Breast epithelium (tissue), 4 donors: ENCODE measurements at regions not wholly inside any gene's neighbourhood (a gene's known extent, or its start where the extent isn't known, plus 50 kb on each side); places are given as distances from the start of the nearest gene placed in this dataset.

Source experiments
- DNase-seq, 2 donors: peaks; one replicate each; pipeline ENCODE4 v3.0.0-alpha.2; 2019; ENCODE audit warnings: low spot score in 2 of 2
- H3K27ac ChIP-seq, 2 donors: fragments of 200-600 bp; sonication (generic) in 1 of 2; one replicate each; pipeline ENCODE4 v1.5.1; 2016 to 2019; ENCODE audit warnings: mild to moderate bottlenecking in 1 of 2
- H3K27me3 ChIP-seq, 2 donors: fragments of 200-600 bp; sonication (generic) in 1 of 2; one replicate each; pipeline versions ENCODE4 v1.5.1 to v1.6.0; 2017 to 2019; ENCODE audit warnings: control low read depth in 1 of 2, mild to moderate bottlenecking in 1 of 2
- H3K36me3 ChIP-seq: fragments of 200-600 bp; one replicate; pipeline ENCODE4 v1.5.1; 2019
- H3K4me1 ChIP-seq, 2 donors: fragments of 200-600 bp; sonication (generic); one replicate each; pipeline ENCODE4 v1.5.1; 2016 to 2019; ENCODE audit warnings: control low read depth in 1 of 2
- H3K4me3 ChIP-seq, 3 donors: fragments of 200-600 bp; sonication (generic); 1 replicate in 2 of 3; 2 replicates in 1 of 3; pipeline ENCODE4 v1.5.1; 2016 to 2019; ENCODE audit warnings: mild to moderate bottlenecking in 3 of 3, moderate library complexity in 2 of 3
- H3K9me3 ChIP-seq, 2 donors: fragments of 200-600 bp; sonication (generic) in 1 of 2; one replicate each; pipeline ENCODE4 v1.5.1; 2016 to 2019; ENCODE audit warnings: control low read depth in 1 of 2
- POLR2A ChIP-seq: fragments of 450-650 bp; IDR thresholded peaks from one replicate; pipeline ENCODE4 v1.6.1; 2016; ENCODE audit warnings: antibody characterized with exemption, mild to moderate bottlenecking, moderate library complexity
- POLR2AphosphoS5 ChIP-seq, 3 donors: sonication (generic); formaldehyde crosslinking; IDR thresholded peaks; one replicate each; pipeline ENCODE4 v1.6.1; 2017; ENCODE audit warnings: antibody characterized with exemption in 3 of 3
- intact Hi-C: fragments of 100-400 bp; cut with DNase I; formaldehyde crosslinking; loops from one replicate; pipeline ENCODE4 v1.15.1; 2023; ENCODE audit warnings: low total_unique reads
- TF ChIP-seq, protein P1 (sequence below), 3 donors: fragments of 450-650 bp; IDR thresholded peaks; one replicate each; pipeline ENCODE4 v1.5.1; 2016 to 2017; ENCODE audit warnings: antibody characterized with exemption in 3 of 3, mild to moderate bottlenecking in 3 of 3, moderate library complexity in 3 of 3

DNA sequence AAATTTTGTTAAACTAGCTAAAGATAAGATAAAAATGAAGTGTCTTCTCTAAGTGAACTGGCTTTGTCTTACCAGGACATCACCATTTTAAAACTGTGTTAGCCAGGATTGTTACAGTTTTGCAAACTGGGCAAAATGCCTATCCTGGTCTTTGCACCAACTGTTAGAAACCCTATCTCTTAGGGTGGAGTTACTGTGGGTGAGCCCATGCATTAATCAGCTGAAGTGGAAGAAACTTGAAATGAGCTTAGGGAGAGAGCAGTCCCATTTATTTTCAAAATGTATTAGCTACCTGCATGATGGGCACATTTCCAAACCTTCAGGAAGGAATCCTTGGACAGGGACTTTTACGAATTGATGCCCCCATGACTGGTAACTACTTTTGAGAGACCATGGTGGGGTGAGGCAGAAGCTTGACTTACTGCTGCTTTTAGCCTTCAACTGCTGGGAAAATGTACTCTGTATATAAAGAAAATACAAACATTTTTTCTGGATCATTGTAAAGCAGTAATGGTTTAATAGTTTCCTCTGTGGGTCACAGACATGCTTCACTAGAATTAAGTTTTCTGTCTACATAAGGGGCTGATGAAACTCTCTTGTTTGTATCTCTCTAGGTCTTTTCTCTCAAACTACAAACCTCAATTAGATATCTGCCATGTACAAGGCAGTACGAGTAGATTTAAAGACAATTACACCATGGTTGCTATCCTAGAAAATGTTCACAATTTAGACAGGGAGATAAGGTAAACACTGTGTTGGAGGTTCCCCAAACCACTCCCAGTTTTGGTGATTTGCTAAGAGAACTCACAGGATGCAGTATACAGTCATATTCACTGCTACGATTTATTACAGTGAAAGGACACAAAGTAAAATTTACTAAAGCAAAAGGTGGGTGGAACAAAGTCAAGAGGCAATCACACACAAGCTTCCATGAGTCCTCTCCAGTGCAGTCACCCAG is 321.4 kb upstream of the MMADHC start:
- no peaks in the 10 kb centered on the region for H3K36me3 ChIP-seq
- intact Hi-C loops = no loop called here
- no peak for TF ChIP-seq POLR2A
- no peak for TF ChIP-seq POLR2AphosphoS5 (IDR thresholded peaks at IDR 0.05)
- TF ChIP-seq, protein P1, sequence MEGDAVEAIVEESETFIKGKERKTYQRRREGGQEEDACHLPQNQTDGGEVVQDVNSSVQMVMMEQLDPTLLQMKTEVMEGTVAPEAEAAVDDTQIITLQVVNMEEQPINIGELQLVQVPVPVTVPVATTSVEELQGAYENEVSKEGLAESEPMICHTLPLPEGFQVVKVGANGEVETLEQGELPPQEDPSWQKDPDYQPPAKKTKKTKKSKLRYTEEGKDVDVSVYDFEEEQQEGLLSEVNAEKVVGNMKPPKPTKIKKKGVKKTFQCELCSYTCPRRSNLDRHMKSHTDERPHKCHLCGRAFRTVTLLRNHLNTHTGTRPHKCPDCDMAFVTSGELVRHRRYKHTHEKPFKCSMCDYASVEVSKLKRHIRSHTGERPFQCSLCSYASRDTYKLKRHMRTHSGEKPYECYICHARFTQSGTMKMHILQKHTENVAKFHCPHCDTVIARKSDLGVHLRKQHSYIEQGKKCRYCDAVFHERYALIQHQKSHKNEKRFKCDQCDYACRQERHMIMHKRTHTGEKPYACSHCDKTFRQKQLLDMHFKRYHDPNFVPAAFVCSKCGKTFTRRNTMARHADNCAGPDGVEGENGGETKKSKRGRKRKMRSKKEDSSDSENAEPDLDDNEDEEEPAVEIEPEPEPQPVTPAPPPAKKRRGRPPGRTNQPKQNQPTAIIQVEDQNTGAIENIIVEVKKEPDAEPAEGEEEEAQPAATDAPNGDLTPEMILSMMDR (IDR thresholded peaks at IDR 0.05) = no peak
- no peaks in the 10 kb centered on the region for H3K4me1 ChIP-seq
- H3K27me3 ChIP-seq = no peaks in the 10 kb centered on the region
- no peak overlapping the region for H3K4me3 ChIP-seq
- no peak overlapping the region for H3K27ac ChIP-seq
- no peaks in the 10 kb centered on the region for H3K9me3 ChIP-seq
- DNase-seq = no peak

GRCh38 chr2:149906886-149907285 is 319.3 kb upstream of the MMADHC start:
- DNase-seq = no peak

DNA sequence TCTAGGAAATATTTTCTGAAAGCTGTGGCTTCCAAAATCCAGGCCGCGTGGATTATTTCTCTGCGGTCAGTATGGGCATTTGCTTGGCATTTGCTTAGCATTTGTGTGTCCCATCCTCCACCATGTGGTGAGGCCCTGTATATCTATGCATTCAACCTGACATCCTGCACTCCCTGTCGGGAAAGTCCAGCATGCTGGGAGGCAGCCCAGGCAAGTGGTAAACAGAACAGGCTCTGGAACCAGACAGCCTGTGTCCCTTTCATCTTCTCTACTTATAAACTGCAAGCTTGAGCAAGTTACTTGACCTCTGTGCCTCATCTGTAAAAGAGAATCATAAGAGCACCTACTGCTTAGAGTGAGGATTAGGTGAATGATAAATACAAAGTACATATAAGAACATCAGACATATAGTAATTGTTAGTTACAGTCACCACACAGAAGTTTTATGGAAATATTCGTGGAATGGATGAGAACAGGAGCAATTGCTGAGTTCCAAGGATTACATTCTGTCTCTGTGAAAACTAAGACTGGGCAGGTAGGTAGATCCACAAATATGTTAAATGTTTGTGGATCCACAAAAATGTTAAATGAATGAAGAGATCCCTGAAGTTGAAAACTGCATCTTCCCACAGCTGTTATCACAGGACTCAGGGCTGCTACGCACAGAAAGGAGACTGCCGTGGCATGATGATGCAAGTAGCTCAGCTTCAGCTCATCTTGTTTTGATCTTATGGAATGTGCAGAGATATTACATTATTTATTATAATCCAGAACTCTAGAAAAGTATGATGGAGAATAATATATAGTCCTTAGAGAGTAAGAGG is 317.0 kb upstream of the MMADHC start:
- Histone ChIP-seq H3K27me3 (no peaks in the 10 kb centered on the region), H3K9me3 (no peaks in the 10 kb centered on the region), H3K36me3 (no peaks in the 10 kb centered on the region), H3K27ac (no peak overlapping the region), H3K4me1 (no peaks in the 10 kb centered on the region), H3K4me3 (no peak overlapping the region)
- TF ChIP-seq, protein P1 (IDR thresholded peaks at IDR 0.05) = no peak
- TF ChIP-seq POLR2AphosphoS5 (IDR thresholded peaks at IDR 0.05) (no peak), POLR2A (no peak)
- DNase-seq = no peak
- intact Hi-C loops = no loop called here

More at GRCh38 chr2:149906886-149907285, 319.3 kb upstream of the MMADHC start:
- Histone ChIP-seq H3K36me3 (no peaks in the 10 kb centered on the region), H3K27me3 (no peaks in the 10 kb centered on the region), H3K9me3 (no peaks in the 10 kb centered on the region), H3K4me1 (no peaks in the 10 kb centered on the region), H3K4me3 (no peak overlapping the region), H3K27ac (no peak overlapping the region)
- intact Hi-C loops = no loop called here
- TF ChIP-seq, protein P1 (IDR thresholded peaks at IDR 0.05) = no peak
- no peak for TF ChIP-seq POLR2AphosphoS5 (IDR thresholded peaks at IDR 0.05)
- TF ChIP-seq POLR2A = no peak

DNA sequence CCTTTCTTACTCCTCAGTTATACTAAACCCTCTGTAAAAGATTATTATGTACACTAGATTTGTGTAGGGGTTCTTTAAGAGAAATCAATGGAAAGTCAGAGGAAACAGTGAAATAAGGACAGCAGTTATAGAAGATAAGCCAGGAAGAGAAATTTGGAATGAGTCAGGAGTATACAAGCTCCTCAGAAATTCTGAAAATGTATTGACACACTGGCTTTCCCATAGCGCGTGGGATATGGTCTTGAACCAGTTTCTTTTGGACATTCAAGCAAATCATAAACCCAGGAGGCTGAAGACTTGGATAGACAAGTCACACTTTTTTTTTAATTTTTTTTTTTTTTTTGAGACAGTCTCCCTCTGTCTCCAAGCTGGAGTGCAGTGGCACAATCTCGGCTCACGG is 316.1 kb upstream of the MMADHC start:
- DNase-seq = no peak
- Histone ChIP-seq H3K4me1 (no peaks in the 10 kb centered on the region), H3K9me3 (no peaks in the 10 kb centered on the region), H3K27me3 (no peaks in the 10 kb centered on the region), H3K27ac (no peak overlapping the region), H3K36me3 (no peaks in the 10 kb centered on the region), H3K4me3 (no peak overlapping the region)
- intact Hi-C loops = no loop called here
- TF ChIP-seq POLR2AphosphoS5 (IDR thresholded peaks at IDR 0.05) = no peak
- no peak for TF ChIP-seq POLR2A

DNA sequence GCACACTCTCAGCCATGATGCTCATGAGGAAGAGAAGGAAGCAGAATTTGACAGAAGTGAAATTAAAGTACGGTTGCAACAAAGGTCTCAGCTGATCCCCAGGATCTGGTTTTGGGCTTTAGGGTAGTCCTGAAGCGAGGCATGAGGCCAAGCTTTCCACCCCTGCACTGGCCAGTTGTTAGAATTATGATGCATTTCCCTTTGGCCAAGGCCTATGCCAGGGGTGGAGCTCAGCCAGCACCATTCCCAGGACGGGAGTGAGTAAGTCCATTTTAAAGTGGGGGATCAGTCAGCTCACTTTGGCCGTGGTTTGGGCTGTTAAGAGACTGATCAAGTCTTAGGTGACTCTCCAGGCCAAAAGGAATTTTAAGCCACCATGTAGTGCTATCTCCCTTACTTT is 314.5 kb upstream of the MMADHC start:
- intact Hi-C loops = no loop called here
- no peaks in the 10 kb centered on the region for H3K4me1 ChIP-seq
- no peaks in the 10 kb centered on the region for H3K36me3 ChIP-seq
- no peaks in the 10 kb centered on the region for H3K27me3 ChIP-seq
- H3K27ac ChIP-seq = no peak overlapping the region
- H3K4me3 ChIP-seq = no peak overlapping the region
- DNase-seq = no peak
- TF ChIP-seq, protein P1 (IDR thresholded peaks at IDR 0.05) = no peak
- TF ChIP-seq POLR2AphosphoS5 (IDR thresholded peaks at IDR 0.05) (no peak), POLR2A (no peak)
- no peaks in the 10 kb centered on the region for H3K9me3 ChIP-seq
